RWPE1 (cell line): ENCODE measurements at regions not wholly inside any gene's neighbourhood (a gene's known extent, or its start where the extent isn't known, plus 50 kb on each side); places are given as distances from the start of the nearest gene placed in this dataset.

Experiments used
- CTCF ChIA-PET: fragments of 350-600 bp; sonication (Branson Sonifier 250); formaldehyde crosslinking; extraction: SDS; loops from one replicate; lab custom pipeline; 2021; lab: Yijun Ruan, JAX
- POLR2A ChIA-PET: fragments of 400-600 bp; formaldehyde crosslinking; extraction: SDS; loops from one replicate; lab custom pipeline; 2020; ENCODE audit warnings: antibody characterized with exemption; ENCODE audit not compliant: low non-redundant PET; lab: Yijun Ruan, JAX
- DNase-seq: peaks from one replicate; pipeline ENCODE4 v3.0.0; 2012; ENCODE audit warnings: low spot score
- H3K27ac ChIP-seq: fragments of 450-650 bp; 2 replicates; pipeline ENCODE4 v1.5.1; 2017
- CTCF ChIP-seq: fragments of 450-650 bp; conservative IDR thresholded peaks from 2 replicates; pipeline ENCODE4 v1.5.1; 2017; ENCODE audit warnings: low read depth, mild to moderate bottlenecking

- H3K27ac ChIP-seq: no peak overlapping the region
- TF ChIP-seq CTCF: no peak
- no peak for DNase-seq
- ChIA-PET POLR2A (no interaction called here), CTCF (no interaction called here)
These were observed 435.7 kb downstream of the RAPGEF2 start for GRCh38 chr4:159538556-159538955.

GRCh38 chr4:159540038-159540437, 437.2 kb downstream of the RAPGEF2 start:
- no peak for TF ChIP-seq CTCF
- no peak overlapping the region for H3K27ac ChIP-seq
- ChIA-PET CTCF (no interaction called here), POLR2A (no interaction called here)
- no peak for DNase-seq

- CTCF ChIA-PET: no interaction called here
- no peak for DNase-seq
- POLR2A ChIA-PET: no interaction called here
- H3K27ac ChIP-seq: no peak overlapping the region
- no peak for TF ChIP-seq CTCF
These were observed 437.6 kb downstream of the RAPGEF2 start for GRCh38 chr4:159540501-159540900.

GRCh38 chr4:159541143-159541542, 438.3 kb downstream of the RAPGEF2 start:
- no peak for TF ChIP-seq CTCF
- ChIA-PET CTCF (no interaction called here), POLR2A (no interaction called here)
- no peak overlapping the region for H3K27ac ChIP-seq
- DNase-seq: no peak

- no peak overlapping the region for H3K27ac ChIP-seq
- no peak for TF ChIP-seq CTCF
- ChIA-PET CTCF (no interaction called here), POLR2A (no interaction called here)
- no peak for DNase-seq
These were observed 439.4 kb downstream of the RAPGEF2 start for GRCh38 chr4:159542296-159542695.

GRCh38 chr4:159543831-159544230, 441.0 kb downstream of the RAPGEF2 start:
- no peak overlapping the region for H3K27ac ChIP-seq
- DNase-seq: no peak
- no peak for TF ChIP-seq CTCF
- CTCF ChIA-PET: no interaction called here
- POLR2A ChIA-PET: no interaction called here

GRCh38 chr4:159545556-159545955, 442.7 kb downstream of the RAPGEF2 start:
- no peak for TF ChIP-seq CTCF
- H3K27ac ChIP-seq: no peak overlapping the region
- CTCF ChIA-PET: interaction anchor here (0.6 kb wide), 2 partner anchors 343 to 661 kb away, joined by 3 read pairs; no protein-coding TSS in a partner anchor
- POLR2A ChIA-PET: no interaction called here
- no peak for DNase-seq
